Stimulated activated CD4-positive, alpha-beta T cell treated with anti-CD3 and anti-CD28 coated beads, Interleukin-15, amount 100 ng/mL, for 24 hours (primary cell): ENCODE measurements at regions not wholly inside any gene's neighbourhood (a gene's known extent, or its start where the extent isn't known, plus 50 kb on each side); places are given as distances from the start of the nearest gene placed in this dataset.

Experiments used
- DNase-seq: peaks from one replicate; pipeline ENCODE4 v3.0.0-alpha.2; 2020

GRCh38 chr14:85281921-85282320 lies 248.0 kb upstream of the FLRT2 start:
- DNase-seq, result no peak

- DNase-seq, result no peak
These were observed 241.9 kb upstream of the FLRT2 start for GRCh38 chr14:85288041-85288440.

- DNase-seq, result no peak
These were observed 238.2 kb upstream of the FLRT2 start for GRCh38 chr14:85291731-85292130.

- no peak for DNase-seq
These were observed 236.2 kb upstream of the FLRT2 start for GRCh38 chr14:85293612-85294234.

- DNase-seq, result no peak
These were observed 234.6 kb upstream of the FLRT2 start for GRCh38 chr14:85295318-85295717.

- no peak for DNase-seq
These were observed 233.3 kb upstream of the FLRT2 start for GRCh38 chr14:85296456-85297210.

GRCh38 chr14:85300107-85300506 lies 229.8 kb upstream of the FLRT2 start:
- no peak for DNase-seq

GRCh38 chr14:85301506-85301905 lies 228.4 kb upstream of the FLRT2 start:
- no peak for DNase-seq

- DNase-seq, result no peak
These were observed 223.9 kb upstream of the FLRT2 start for GRCh38 chr14:85306024-85306423.

GRCh38 chr14:85308531-85309300 lies 221.2 kb upstream of the FLRT2 start:
- no peak for DNase-seq

- no peak for DNase-seq
These were observed 219.3 kb upstream of the FLRT2 start for GRCh38 chr14:85310491-85311272.

- no peak for DNase-seq
These were observed 216.3 kb upstream of the FLRT2 start for GRCh38 chr14:85313560-85314207.

GRCh38 chr14:85315290-85315689 lies 214.7 kb upstream of the FLRT2 start:
- DNase-seq, result no peak

GRCh38 chr14:85315733-85316290 lies 214.1 kb upstream of the FLRT2 start:
- no peak for DNase-seq

- no peak for DNase-seq
These were observed 213.1 kb upstream of the FLRT2 start for GRCh38 chr14:85316701-85317410.

- no peak for DNase-seq
These were observed 212.4 kb upstream of the FLRT2 start for GRCh38 chr14:85317491-85318021.

- no peak for DNase-seq
These were observed 210.8 kb upstream of the FLRT2 start for GRCh38 chr14:85319101-85319500.

GRCh38 chr14:85319998-85320630 lies 209.8 kb upstream of the FLRT2 start:
- no peak for DNase-seq

- DNase-seq, result no peak
These were observed 204.6 kb upstream of the FLRT2 start for GRCh38 chr14:85325134-85326017.

- no peak for DNase-seq
These were observed 197.5 kb upstream of the FLRT2 start for GRCh38 chr14:85332401-85332800.
